ENCODE measurements at regions not wholly inside any gene's neighbourhood (a gene's known extent, or its start where the extent isn't known, plus 50 kb on each side); places are given as distances from the start of the nearest gene placed in this dataset.

DNA sequence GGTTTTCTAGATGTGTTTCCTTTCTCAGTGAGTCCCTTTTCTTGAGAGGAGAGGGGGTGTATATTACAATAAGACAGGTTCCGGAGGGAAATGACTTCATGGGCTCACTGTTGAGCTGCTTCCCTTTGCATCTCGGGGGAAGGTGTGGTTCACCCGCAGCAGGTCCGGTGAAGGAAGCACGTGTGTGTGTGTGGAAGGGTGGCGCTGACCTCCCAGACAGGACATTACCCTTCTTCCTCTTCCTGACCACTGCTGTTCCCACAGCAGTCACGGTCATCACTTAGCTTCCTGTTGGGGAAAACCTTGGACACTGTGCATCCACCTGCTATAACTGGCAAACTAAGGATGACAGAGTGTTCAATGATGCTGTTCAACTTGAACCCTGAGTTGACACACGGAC, 83.6 kb downstream of the PLEKHG1 start:
- TF ChIP-seq POLR2A (IDR thresholded peaks at IDR 0.05) (no peak), EP300 (IDR thresholded peaks at IDR 0.05) (no peak)
- TF ChIP-seq, protein P1, sequence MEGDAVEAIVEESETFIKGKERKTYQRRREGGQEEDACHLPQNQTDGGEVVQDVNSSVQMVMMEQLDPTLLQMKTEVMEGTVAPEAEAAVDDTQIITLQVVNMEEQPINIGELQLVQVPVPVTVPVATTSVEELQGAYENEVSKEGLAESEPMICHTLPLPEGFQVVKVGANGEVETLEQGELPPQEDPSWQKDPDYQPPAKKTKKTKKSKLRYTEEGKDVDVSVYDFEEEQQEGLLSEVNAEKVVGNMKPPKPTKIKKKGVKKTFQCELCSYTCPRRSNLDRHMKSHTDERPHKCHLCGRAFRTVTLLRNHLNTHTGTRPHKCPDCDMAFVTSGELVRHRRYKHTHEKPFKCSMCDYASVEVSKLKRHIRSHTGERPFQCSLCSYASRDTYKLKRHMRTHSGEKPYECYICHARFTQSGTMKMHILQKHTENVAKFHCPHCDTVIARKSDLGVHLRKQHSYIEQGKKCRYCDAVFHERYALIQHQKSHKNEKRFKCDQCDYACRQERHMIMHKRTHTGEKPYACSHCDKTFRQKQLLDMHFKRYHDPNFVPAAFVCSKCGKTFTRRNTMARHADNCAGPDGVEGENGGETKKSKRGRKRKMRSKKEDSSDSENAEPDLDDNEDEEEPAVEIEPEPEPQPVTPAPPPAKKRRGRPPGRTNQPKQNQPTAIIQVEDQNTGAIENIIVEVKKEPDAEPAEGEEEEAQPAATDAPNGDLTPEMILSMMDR (IDR thresholded peaks at IDR 0.05), result no peak
- no peaks in the 10 kb centered on the region for H3K9me3 ChIP-seq
- peaks cover 5% of the 10 kb centered on the region for H3K4me1 ChIP-seq (ENCODE audit: insufficient read depth)
- no peaks in the 10 kb centered on the region for H3K27me3 ChIP-seq
- no peak overlapping the region for H3K4me3 ChIP-seq
- no peaks in the 10 kb centered on the region for H3K36me3 ChIP-seq
- 86 to 92% (median 89%) methylated on average over 8 of the region's 8 CpGs for WGBS, 3 donors
- intact Hi-C loops (cut with DNase I), result no loop called here
- DNase-seq, result peak in 1 of 5 donors; percentile 46
- H3K27ac ChIP-seq, result no peak overlapping the region

- peaks cover 5% of the 10 kb centered on the region for H3K4me1 ChIP-seq (ENCODE audit: insufficient read depth)
- TF ChIP-seq POLR2A (IDR thresholded peaks at IDR 0.05), result no peak
- H3K4me3 ChIP-seq, result no peak overlapping the region
- no peaks in the 10 kb centered on the region for H3K36me3 ChIP-seq
- DNase-seq, result no peak
- H3K27ac ChIP-seq, result no peak overlapping the region
- WGBS, 3 donors, result 94 to 97% (median 97%) methylated on average over 9 of the region's 9 CpGs
- no peaks in the 10 kb centered on the region for H3K27me3 ChIP-seq
- no peaks in the 10 kb centered on the region for H3K9me3 ChIP-seq
- intact Hi-C loops (cut with DNase I), result no loop called here
These were observed 84.5 kb downstream of the PLEKHG1 start for GRCh38 chr6:150684161-150684560.

DNA sequence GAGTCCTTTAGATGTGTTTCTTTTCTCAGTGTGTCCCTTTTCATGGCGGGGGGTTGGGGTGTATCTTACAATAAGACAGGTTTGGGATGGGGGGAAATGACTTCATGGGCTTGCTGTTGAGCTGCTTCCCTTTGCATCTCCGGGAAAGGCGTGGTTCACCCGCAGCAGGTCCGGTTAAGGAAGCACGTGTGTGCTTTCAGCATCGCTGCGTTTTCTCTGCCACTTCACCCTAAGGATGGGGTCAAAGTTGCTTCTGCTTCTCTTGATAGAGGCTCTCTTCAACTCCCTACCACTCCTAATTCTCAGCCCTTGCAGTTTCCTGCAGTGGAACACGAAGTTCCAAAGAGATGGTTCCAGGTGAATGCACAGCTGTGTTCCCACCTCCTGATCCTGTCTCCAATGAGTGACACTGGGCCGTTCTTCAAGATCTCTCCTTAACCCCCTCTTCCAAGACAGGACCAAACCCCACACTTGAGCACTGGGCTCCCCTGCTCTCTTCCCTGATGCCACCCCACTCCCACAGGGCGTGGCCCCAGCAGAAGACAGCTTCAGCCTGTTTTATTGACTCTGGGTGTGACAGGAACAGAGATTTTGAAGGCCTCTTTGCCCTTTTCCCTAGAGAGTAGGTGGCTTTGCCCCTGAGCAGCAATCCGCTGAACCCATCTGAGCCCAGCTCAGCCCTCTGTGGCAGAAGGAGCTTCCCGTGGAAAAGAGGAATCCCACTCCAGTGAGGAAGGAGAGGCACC, 85.2 kb downstream of the PLEKHG1 start:
- Histone ChIP-seq H3K9me3 (no peaks in the 10 kb centered on the region), H3K4me1 (ENCODE audit: insufficient read depth) (peaks cover 5% of the 10 kb centered on the region), H3K27ac (no peak overlapping the region), H3K4me3 (no peak overlapping the region), H3K27me3 (no peaks in the 10 kb centered on the region), H3K36me3 (no peaks in the 10 kb centered on the region)
- 90 to 95% (median 92%) methylated on average over 13 of the region's 13 CpGs for WGBS, 3 donors
- no peak for DNase-seq
- intact Hi-C loops (cut with DNase I), result no loop called here
- TF ChIP-seq EP300 (IDR thresholded peaks at IDR 0.05) (no peak), POLR2A (IDR thresholded peaks at IDR 0.05) (no peak)
- TF ChIP-seq, protein P1 (IDR thresholded peaks at IDR 0.05), result no peak

- H3K4me3 ChIP-seq, result no peak overlapping the region
- H3K4me1 ChIP-seq (ENCODE audit: insufficient read depth), result peaks cover 5% of the 10 kb centered on the region
- 52 to 76% (median 75%) methylated on average over 4 of the region's 4 CpGs for WGBS, 3 donors
- DNase-seq, result no peak
- no peaks in the 10 kb centered on the region for H3K36me3 ChIP-seq
- TF ChIP-seq POLR2A (IDR thresholded peaks at IDR 0.05), result no peak
- TF ChIP-seq EP300 (IDR thresholded peaks at IDR 0.05), result no peak
- TF ChIP-seq, protein P1 (IDR thresholded peaks at IDR 0.05), result no peak
- H3K9me3 ChIP-seq, result no peaks in the 10 kb centered on the region
- intact Hi-C loops (cut with DNase I), result no loop called here
- no peak overlapping the region for H3K27ac ChIP-seq
- H3K27me3 ChIP-seq, result no peaks in the 10 kb centered on the region
These were observed 86.2 kb downstream of the PLEKHG1 start for GRCh38 chr6:150685860-150686259.

DNA sequence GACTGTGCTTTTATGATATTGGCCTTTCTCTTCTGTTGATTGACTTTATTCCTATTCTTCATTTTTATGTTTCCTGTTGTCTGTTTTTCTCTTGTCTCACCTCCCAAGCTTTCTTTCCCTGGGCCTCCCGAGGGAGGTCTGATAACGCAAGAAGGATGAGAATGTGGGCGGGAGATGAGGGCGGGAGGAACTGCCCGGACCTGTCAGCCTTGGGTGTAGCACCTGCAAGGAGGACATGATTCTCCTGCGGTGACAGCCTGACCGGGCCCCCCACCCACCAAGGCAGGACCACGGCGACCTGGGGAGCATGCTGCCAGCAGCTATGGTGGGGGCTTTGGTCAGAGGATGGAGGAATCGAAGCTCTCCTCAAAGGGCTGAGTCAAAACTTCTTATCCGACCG, 86.9 kb downstream of the PLEKHG1 start:
- Histone ChIP-seq H3K4me3 (no peak overlapping the region), H3K9me3 (no peaks in the 10 kb centered on the region), H3K27me3 (no peaks in the 10 kb centered on the region), H3K4me1 (ENCODE audit: insufficient read depth) (peaks cover 5% of the 10 kb centered on the region), H3K27ac (no peak overlapping the region), H3K36me3 (no peaks in the 10 kb centered on the region)
- TF ChIP-seq, protein P1 (IDR thresholded peaks at IDR 0.05), result no peak
- TF ChIP-seq POLR2A (IDR thresholded peaks at IDR 0.05), result no peak
- TF ChIP-seq EP300 (IDR thresholded peaks at IDR 0.05), result no peak
- no peak for DNase-seq
- 63 to 88% (median 74%) methylated on average over 12 of the region's 12 CpGs for WGBS, 3 donors
- intact Hi-C loops (cut with DNase I), result no loop called here
